ENCODE measurements at regions not wholly inside any gene's neighbourhood (a gene's known extent, or its start where the extent isn't known, plus 50 kb on each side); places are given as distances from the start of the nearest gene placed in this dataset.

DNA sequence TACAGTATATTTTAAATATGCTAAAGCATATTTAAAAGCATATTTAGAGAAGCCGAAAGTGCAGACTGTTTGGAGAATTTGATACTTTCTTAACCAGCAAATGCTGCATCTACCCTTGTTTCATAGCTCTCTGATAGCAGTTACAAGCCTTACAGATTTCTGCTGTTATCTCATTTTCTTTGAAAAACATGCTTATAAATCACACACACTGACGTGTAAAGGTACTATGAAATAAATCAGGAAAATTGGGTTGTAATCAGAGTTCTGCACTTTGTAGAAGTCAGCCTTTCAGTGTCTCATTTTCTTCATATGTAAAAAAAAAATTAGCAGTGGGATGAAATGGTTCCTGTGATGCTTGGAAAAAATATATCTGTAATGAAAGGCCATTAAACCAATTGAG lies 1432.4 kb upstream of the ATXN8OS start:
- no peak for TF ChIP-seq EZH2 (IDR thresholded peaks at IDR 0.05; ENCODE audit: borderline replicate concordance, low read depth, low read length, poor library complexity, severe bottlenecking)
- TF ChIP-seq, protein P1, sequence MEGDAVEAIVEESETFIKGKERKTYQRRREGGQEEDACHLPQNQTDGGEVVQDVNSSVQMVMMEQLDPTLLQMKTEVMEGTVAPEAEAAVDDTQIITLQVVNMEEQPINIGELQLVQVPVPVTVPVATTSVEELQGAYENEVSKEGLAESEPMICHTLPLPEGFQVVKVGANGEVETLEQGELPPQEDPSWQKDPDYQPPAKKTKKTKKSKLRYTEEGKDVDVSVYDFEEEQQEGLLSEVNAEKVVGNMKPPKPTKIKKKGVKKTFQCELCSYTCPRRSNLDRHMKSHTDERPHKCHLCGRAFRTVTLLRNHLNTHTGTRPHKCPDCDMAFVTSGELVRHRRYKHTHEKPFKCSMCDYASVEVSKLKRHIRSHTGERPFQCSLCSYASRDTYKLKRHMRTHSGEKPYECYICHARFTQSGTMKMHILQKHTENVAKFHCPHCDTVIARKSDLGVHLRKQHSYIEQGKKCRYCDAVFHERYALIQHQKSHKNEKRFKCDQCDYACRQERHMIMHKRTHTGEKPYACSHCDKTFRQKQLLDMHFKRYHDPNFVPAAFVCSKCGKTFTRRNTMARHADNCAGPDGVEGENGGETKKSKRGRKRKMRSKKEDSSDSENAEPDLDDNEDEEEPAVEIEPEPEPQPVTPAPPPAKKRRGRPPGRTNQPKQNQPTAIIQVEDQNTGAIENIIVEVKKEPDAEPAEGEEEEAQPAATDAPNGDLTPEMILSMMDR (conservative IDR thresholded peaks at IDR 0.05; ENCODE audit: low read depth, low read length) = no peak

Data from A673 (cell line).